Gastroesophageal sphincter (tissue), 4 donors: ENCODE measurements at regions not wholly inside any gene's neighbourhood (a gene's known extent, or its start where the extent isn't known, plus 50 kb on each side); places are given as distances from the start of the nearest gene placed in this dataset.
"Not testable (repeated sequence)": the region's sequence is repeated elsewhere in the genome, so short reads cannot be mapped to it uniquely, and the experiment has no call there.

ENCODE experiments used
- ATAC-seq: fragments of 150-250 bp; one replicate; pipeline ENCODE4 v1.9.1; 2016; ENCODE audit warnings: mild to moderate bottlenecking, moderate library complexity
- H3K27ac ChIP-seq, 4 donors: fragments of 200-600 bp; sonication (generic) in 3 of 4; 1 replicate in 3 of 4; 2 replicates in 1 of 4; pipeline ENCODE4 v1.5.1; 2016 to 2019
- H3K27me3 ChIP-seq: fragments of 200-600 bp; sonication (generic); one replicate; pipeline ENCODE4 v1.5.1; 2019
- H3K36me3 ChIP-seq, 2 donors: fragments of 200-600 bp; sonication (generic); one replicate each; pipeline ENCODE4 v1.5.1; 2019; ENCODE audit warnings: control low read depth in 1 of 2
- H3K4me1 ChIP-seq, 3 donors: fragments of 200-600 bp; sonication (generic); 1 replicate in 2 of 3; 2 replicates in 1 of 3; pipeline ENCODE4 v1.5.1; 2016 to 2019; ENCODE audit warnings: control low read depth in 2 of 3
- H3K4me3 ChIP-seq, 2 donors: fragments of 200-600 bp; sonication (generic); one replicate each; pipeline ENCODE4 v1.5.1; 2019; ENCODE audit warnings: mild to moderate bottlenecking in 1 of 2, moderate library complexity in 1 of 2
- H3K9me3 ChIP-seq, 3 donors: fragments of 200-600 bp; sonication (generic); one replicate each; pipeline ENCODE4 v1.5.1; 2017 to 2019; ENCODE audit warnings: control low read depth in 2 of 3
- EP300 ChIP-seq: sonication (generic); formaldehyde crosslinking; IDR thresholded peaks from one replicate; pipeline ENCODE4 v1.6.1; 2017; ENCODE audit warnings: antibody characterized with exemption, mild to moderate bottlenecking
- POLR2A ChIP-seq, 2 donors: fragments of 450-650 bp; IDR thresholded peaks; one replicate each; pipeline ENCODE4 v1.6.1; 2017; ENCODE audit warnings: antibody characterized with exemption in 2 of 2, mild to moderate bottlenecking in 2 of 2, moderate library complexity in 1 of 2
- WGBS, 2 donors: methylation state at CpG; one replicate each; pipeline ENCODE4 v1.1.5; 2018; ENCODE audit warnings: low coverage in 1 of 2; 5-methylcytosine and 5-hydroxymethylcytosine counted together
- TF ChIP-seq, protein P1 (sequence below), 4 experiments: fragments of 200-600 bp in 2 of 4; fragments of 450-650 bp in 2 of 4; sonication (generic) in 1 of 4; IDR thresholded peaks; one replicate each; pipeline ENCODE4 v1.5.1; 2017 to 2019; ENCODE audit warnings: antibody characterized with exemption in 4 of 4, mild to moderate bottlenecking in 2 of 4, moderate library complexity in 2 of 4

DNA sequence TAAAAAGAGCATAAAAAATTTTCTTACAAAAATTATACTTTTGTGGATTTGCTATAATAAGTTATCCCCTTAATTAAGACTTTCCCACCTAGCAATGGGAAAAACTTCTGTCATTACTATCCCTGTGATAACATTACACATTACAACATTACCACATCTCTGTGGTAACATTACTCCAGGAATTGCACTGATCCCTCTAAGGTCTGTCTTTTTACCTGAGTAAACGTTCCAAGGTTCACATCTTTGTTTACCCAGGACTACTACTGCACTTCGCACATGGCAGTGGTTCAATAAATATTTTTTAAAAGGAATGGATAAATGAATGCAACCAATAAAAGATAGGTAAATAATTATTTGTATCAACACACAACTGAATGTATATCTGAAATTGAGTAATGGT, 92.4 kb upstream of the NOX4 start:
- Histone ChIP-seq H3K4me3 (no peak overlapping the region), H3K36me3 (no peaks in the 10 kb centered on the region), H3K4me1 (no peaks in the 10 kb centered on the region), H3K27me3 (no peaks in the 10 kb centered on the region), H3K9me3 (no peaks in the 10 kb centered on the region), H3K27ac (no peak overlapping the region)
- TF ChIP-seq, protein P1, sequence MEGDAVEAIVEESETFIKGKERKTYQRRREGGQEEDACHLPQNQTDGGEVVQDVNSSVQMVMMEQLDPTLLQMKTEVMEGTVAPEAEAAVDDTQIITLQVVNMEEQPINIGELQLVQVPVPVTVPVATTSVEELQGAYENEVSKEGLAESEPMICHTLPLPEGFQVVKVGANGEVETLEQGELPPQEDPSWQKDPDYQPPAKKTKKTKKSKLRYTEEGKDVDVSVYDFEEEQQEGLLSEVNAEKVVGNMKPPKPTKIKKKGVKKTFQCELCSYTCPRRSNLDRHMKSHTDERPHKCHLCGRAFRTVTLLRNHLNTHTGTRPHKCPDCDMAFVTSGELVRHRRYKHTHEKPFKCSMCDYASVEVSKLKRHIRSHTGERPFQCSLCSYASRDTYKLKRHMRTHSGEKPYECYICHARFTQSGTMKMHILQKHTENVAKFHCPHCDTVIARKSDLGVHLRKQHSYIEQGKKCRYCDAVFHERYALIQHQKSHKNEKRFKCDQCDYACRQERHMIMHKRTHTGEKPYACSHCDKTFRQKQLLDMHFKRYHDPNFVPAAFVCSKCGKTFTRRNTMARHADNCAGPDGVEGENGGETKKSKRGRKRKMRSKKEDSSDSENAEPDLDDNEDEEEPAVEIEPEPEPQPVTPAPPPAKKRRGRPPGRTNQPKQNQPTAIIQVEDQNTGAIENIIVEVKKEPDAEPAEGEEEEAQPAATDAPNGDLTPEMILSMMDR (IDR thresholded peaks at IDR 0.05), result no peak
- WGBS, 2 donors, result 61 to 72% methylated on average over 2 of the region's 2 CpGs
- ATAC-seq, result no peak

- H3K27ac ChIP-seq, H3K27me3 ChIP-seq, H3K9me3 ChIP-seq, H3K4me1 ChIP-seq, H3K36me3 ChIP-seq, H3K4me3 ChIP-seq, ATAC-seq: not testable (repeated sequence)
- 88 to 95% methylated on average over 3 of the region's 3 CpGs for WGBS, 2 donors
These were observed 93.9 kb upstream of the NOX4 start for GRCh38 chr11:89585046-89585445.

DNA sequence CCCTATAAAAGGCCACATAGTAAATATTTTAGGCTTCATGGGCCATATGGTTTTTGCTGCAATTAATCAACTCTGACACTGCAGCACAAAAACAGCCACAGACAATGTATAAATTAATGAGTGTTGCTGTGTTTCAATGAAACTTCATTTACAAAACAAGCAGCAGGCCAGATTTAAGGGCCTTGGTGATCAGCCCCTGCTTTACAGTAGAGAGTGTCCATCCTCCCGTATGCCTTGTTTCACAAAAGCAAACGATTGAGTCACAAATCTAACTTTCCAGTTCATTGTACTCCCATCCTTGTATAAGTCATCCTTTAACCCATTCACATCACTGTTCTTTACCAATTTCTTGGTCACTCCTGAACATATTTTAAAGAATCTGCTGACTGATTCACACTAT, 94.3 kb upstream of the NOX4 start:
- not testable (repeated sequence) for ATAC-seq, H3K36me3 ChIP-seq, H3K9me3 ChIP-seq, H3K4me1 ChIP-seq, H3K4me3 ChIP-seq, H3K27me3 ChIP-seq, H3K27ac ChIP-seq
- 25 to 46% methylated on average over 2 of the region's 2 CpGs for WGBS, 2 donors

GRCh38 chr11:89589413-89589812, 98.2 kb upstream of the NOX4 start:
- not testable (repeated sequence) for H3K9me3 ChIP-seq, H3K4me1 ChIP-seq, H3K36me3 ChIP-seq, H3K27ac ChIP-seq, ATAC-seq, H3K27me3 ChIP-seq, H3K4me3 ChIP-seq
- 70% methylated on average over 2 of the region's 6 CpGs; no CpG with 5 or more reads in 1 of the 2 donors for WGBS, 2 donors

DNA sequence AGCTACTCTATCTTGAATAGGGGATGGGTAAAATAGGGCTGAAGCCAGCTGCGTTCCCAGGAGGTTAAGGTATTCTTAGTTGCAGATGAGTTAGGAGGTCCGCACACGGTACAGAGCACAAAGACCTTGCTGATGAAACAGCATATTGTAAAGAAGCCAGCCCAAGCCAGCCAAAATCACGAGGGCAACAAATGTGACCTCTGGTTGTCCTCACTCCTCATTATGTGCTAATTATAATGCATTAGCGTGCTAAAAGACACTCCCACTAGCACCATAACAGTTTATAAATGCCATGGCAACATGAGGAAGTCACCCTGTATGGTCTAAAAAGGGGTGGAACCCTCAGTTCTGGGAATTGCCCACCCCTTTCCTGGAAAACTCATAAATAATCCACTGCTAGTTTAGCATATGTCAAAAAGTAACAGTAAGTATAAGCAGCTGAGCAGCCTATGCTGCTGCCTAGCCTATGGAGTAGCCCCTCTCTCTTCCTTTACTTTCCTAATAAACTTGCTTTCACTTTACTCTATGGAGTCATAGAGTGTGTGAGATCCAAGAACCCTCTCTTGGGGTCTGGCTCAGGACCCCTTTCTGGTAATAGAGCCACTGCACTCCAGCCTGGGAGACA, 98.9 kb upstream of the NOX4 start:
- WGBS, 2 donors, result 36 to 57% methylated on average over 4 to 5 of the region's 5 CpGs
- H3K27ac ChIP-seq, H3K27me3 ChIP-seq, H3K9me3 ChIP-seq, H3K4me3 ChIP-seq, H3K4me1 ChIP-seq, H3K36me3 ChIP-seq, ATAC-seq: not testable (repeated sequence)

DNA sequence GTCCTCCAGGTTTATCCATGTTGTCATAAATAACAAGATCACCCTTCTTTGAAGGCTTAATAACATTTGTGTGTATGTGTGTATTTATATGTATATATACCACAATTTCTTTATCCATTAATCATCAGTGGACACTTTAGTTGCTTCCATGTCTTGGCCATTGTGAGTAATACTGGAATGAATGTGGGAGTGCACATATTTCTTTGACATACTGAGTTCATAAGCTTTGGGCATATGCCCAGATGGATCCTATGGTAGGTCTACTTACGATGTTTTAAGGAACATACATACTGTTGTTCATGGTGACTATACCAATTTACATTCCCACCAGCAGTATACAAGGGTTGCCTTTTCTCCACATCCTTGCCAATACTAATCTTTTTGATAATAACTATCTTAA, 108.8 kb upstream of the TRIM77 start:
- not testable (repeated sequence) for H3K4me3 ChIP-seq, H3K27ac ChIP-seq, ATAC-seq, H3K27me3 ChIP-seq, H3K4me1 ChIP-seq, H3K9me3 ChIP-seq, H3K36me3 ChIP-seq
- WGBS, 2 donors, result 80 to 91% methylated on average over 1 of the region's 1 CpG

GRCh38 chr11:89604281-89604680, 105.8 kb upstream of the TRIM77 start:
- no peaks in the 10 kb centered on the region for H3K27me3 ChIP-seq
- ATAC-seq, result no peak
- no peaks in the 10 kb centered on the region for H3K36me3 ChIP-seq
- TF ChIP-seq EP300 (no peak), POLR2A (IDR thresholded peaks at IDR 0.05) (no peak)
- H3K9me3 ChIP-seq, result no peaks in the 10 kb centered on the region
- H3K27ac ChIP-seq, result no peak overlapping the region
- no peaks in the 10 kb centered on the region for H3K4me1 ChIP-seq
- 41 to 93% methylated on average over 3 of the region's 4 CpGs for WGBS, 2 donors
- H3K4me3 ChIP-seq, result no peak overlapping the region

GRCh38 chr11:89606845-89607244, 103.3 kb upstream of the TRIM77 start:
- not testable (repeated sequence) for ATAC-seq, H3K27ac ChIP-seq, H3K4me1 ChIP-seq, H3K9me3 ChIP-seq, H3K36me3 ChIP-seq, H3K4me3 ChIP-seq, H3K27me3 ChIP-seq
- WGBS, 2 donors, result 60 to 67% methylated on average over 1 to 2 of the region's 2 CpGs

- whole genome bisulfite sequencing, 2 donors, result 78 to 83% methylated on average over 5 to 7 of the region's 7 CpGs
- H3K9me3 ChIP-seq, H3K4me1 ChIP-seq, H3K4me3 ChIP-seq, H3K27me3 ChIP-seq, H3K27ac ChIP-seq, H3K36me3 ChIP-seq, ATAC-seq: not testable (repeated sequence)
These were observed 102.6 kb upstream of the TRIM77 start for GRCh38 chr11:89607497-89607896.
